Retinal pigment epithelial cell (primary cell): ENCODE measurements at regions not wholly inside any gene's neighbourhood (a gene's known extent, or its start where the extent isn't known, plus 50 kb on each side); places are given as distances from the start of the nearest gene placed in this dataset.
A peak's percentile ranks its signal among the peaks of the same experiment; 100 is the strongest.
"Not testable (repeated sequence)": the region's sequence is repeated elsewhere in the genome, so short reads cannot be mapped to it uniquely, and the experiment has no call there.

Source experiments
- DNase-seq: peaks from one replicate; pipeline ENCODE4 v3.0.0-alpha.2; 2010; ENCODE audit warnings: low read depth
- H3K4me3 ChIP-seq: 2 replicates; pipeline ENCODE4 v1.5.1; 2011; ENCODE audit warnings: mild to moderate bottlenecking, low read length, control low read depth, moderate library complexity
- TF ChIP-seq, protein P1 (sequence below): conservative IDR thresholded peaks from 2 replicates; pipeline ENCODE4 v1.5.1; 2011; ENCODE audit warnings: low read depth, low read length, control low read depth, inconsistent platforms

DNA sequence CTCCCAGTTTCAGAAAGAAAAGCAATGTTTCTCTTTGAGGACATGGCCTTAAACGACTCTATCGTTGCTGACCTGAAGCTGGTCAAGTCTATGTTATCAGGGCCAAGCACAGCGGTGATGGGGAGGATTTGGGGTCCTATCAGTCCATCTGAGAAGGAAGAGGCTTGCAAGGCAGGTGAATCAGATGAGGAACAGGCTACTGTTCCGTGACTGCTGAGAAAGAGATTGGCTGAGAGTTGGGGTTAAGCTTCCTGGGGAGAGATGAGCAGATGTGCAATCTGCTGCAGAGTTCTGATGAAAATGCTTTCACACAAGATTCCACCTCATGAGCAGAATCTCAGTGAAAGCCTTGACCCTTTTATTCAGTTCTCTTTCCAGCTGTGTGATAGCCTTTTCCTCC lies 168.3 kb upstream of the STMND1 start:
- no peak for DNase-seq
- TF ChIP-seq, protein P1, sequence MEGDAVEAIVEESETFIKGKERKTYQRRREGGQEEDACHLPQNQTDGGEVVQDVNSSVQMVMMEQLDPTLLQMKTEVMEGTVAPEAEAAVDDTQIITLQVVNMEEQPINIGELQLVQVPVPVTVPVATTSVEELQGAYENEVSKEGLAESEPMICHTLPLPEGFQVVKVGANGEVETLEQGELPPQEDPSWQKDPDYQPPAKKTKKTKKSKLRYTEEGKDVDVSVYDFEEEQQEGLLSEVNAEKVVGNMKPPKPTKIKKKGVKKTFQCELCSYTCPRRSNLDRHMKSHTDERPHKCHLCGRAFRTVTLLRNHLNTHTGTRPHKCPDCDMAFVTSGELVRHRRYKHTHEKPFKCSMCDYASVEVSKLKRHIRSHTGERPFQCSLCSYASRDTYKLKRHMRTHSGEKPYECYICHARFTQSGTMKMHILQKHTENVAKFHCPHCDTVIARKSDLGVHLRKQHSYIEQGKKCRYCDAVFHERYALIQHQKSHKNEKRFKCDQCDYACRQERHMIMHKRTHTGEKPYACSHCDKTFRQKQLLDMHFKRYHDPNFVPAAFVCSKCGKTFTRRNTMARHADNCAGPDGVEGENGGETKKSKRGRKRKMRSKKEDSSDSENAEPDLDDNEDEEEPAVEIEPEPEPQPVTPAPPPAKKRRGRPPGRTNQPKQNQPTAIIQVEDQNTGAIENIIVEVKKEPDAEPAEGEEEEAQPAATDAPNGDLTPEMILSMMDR, result no peak
- H3K4me3 ChIP-seq, result no peak overlapping the region

GRCh38 chr6:16932920-16933319 lies 168.9 kb upstream of the STMND1 start:
- no peak overlapping the region for H3K4me3 ChIP-seq
- TF ChIP-seq, protein P1, result no peak
- DNase-seq, result no peak

DNA sequence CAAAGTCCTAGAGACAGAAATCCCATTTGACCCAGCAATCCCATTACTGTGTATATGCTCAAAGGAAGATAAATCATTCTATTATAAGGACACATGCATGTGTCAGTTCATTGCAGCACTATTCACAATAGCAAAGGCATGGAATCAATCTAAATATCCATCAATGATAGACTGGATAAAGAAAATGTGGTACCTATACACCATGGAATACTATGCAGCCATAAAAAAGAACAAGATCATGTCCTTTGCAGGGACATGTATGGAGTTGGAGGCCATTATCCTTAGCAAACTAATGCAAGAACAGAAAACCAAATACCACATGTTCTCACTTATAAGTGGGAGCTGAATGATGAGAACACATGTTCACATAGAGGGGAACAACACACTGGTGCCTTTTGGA lies 169.8 kb upstream of the ATXN1 start:
- not testable (repeated sequence) for DNase-seq, H3K4me3 ChIP-seq

- TF ChIP-seq, protein P1, result no peak
- DNase-seq, result no peak
- no peak overlapping the region for H3K4me3 ChIP-seq
Measured at GRCh38 chr6:16930432-16930831, 169.2 kb upstream of the ATXN1 start.

- TF ChIP-seq, protein P1, result no peak
- no peak overlapping the region for H3K4me3 ChIP-seq
- peak; percentile 84 for DNase-seq
Measured at GRCh38 chr6:16929809-16930208, 168.5 kb upstream of the ATXN1 start.

DNA sequence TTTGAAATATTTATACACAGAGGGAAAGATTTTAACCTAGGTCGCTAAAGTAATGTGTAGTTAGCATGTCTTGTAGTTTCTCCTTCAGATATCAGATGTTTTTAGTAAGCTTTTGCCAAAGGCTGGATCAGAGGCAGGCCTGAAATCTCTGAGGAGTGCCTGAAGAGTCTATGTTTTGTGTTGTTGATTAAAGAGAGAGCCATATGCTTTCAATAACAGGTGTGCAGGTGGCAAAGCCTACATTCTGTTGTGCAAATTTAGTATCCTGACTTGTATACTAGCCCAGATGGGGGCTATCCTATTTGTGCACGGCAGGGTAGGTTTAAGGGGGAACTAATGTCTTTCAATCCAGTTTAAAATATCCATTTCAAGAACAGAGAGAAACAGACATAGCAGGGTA lies 167.1 kb upstream of the ATXN1 start:
- no peak overlapping the region for H3K4me3 ChIP-seq
- DNase-seq, result no peak
- TF ChIP-seq, protein P1, result no peak

DNA sequence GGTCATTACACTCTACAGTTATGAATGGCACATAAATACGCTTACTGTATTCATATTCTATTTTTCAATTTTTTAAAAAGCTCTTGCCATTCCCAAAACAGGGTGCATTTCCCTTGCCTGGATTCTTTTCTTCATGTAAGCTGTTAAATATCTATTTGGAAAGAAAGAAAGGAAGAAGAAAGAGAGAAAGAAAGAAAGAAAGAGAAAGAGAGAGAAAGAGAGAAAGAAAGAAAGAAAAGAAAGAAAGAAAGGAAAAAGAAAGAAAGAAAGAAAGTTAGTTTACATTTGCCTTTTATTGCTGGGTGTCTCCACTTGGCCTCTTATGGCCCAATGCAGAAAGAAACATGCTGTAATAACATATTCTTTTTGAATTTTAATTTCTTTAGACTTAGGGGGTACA lies 165.9 kb upstream of the ATXN1 start:
- no peak overlapping the region for H3K4me3 ChIP-seq
- no peak for DNase-seq
- TF ChIP-seq, protein P1, result no peak

DNA sequence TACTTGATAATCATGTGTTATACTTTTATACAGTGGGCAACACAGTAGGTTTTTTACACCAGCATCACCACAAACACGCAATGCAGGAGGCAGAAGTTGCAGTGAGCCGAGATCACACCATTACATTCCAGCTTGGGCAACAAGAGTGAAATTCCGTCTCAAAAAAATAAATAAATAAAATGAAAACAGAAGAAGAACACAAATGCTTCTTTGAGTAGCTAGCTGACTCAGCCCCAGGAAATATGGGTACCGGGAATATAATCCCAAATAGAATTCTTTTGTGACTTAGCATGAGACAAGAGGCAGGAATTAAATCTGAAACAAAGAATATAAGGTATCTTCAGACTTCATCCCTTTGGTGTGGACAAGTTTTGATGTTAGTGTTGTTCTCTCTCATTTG lies 164.2 kb upstream of the ATXN1 start:
- TF ChIP-seq, protein P1, result no peak
- no peak for DNase-seq
- H3K4me3 ChIP-seq, result no peak overlapping the region
